Tibial nerve (tissue), 4 donors: ENCODE measurements at regions not wholly inside any gene's neighbourhood (a gene's known extent, or its start where the extent isn't known, plus 50 kb on each side); places are given as distances from the start of the nearest gene placed in this dataset.

Experiments
- CTCF ChIP-seq, 5 experiments: fragments of 200-600 bp in 3 of 5; fragments of 450-650 bp in 2 of 5; sonication (generic) in 3 of 5; IDR thresholded peaks; one replicate each; pipeline ENCODE4 v1.5.1; 2016 to 2019; ENCODE audit warnings: antibody characterized with exemption in 5 of 5, mild to moderate bottlenecking in 3 of 5, moderate library complexity in 2 of 5
- EP300 ChIP-seq, 2 donors: sonication (generic); formaldehyde crosslinking; IDR thresholded peaks; one replicate each; pipeline ENCODE4 v1.6.1; 2017; ENCODE audit warnings: antibody characterized with exemption in 2 of 2, mild to moderate bottlenecking in 1 of 2

DNA sequence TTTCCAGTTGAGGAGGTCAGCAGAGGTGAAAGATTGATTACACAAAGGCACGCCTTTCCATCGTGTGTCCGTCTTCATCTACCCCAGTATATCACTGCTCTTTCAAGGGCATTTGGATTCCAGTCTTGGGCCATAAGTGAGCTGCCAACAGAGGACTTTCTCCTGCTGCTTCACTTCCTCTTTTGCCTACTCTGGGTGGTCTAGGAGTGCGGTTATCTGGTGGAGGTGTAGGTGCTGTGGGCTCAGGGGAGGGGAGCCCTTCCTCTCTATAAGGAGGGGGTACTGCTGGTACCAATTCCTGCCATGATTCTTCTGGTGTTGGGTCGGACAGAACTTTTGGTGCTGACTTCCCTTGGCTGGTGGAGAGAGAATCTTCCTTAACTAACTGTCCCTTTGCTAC, 83.1 kb upstream of the VEPH1 start:
- no peak for TF ChIP-seq CTCF (IDR thresholded peaks at IDR 0.05)
- no peak for TF ChIP-seq EP300 (IDR thresholded peaks at IDR 0.05)
